IMR-90 (cell line): ENCODE measurements at regions not wholly inside any gene's neighbourhood (a gene's known extent, or its start where the extent isn't known, plus 50 kb on each side); places are given as distances from the start of the nearest gene placed in this dataset.

ENCODE experiments used
- ATAC-seq: fragments of 200-7000 bp; cut with Tn5 transposase; 2 replicates; pipeline ENCODE4 v1.9.1; 2020; ENCODE audit warnings: low read depth, mild to moderate bottlenecking, moderate library complexity
- BruUV-seq: library from RNA; stranded (reverse); fragments of 400-500 nt; replicated peaks from 2 replicates; lab custom pipeline; 2021; lab: Mats Ljungman, UMichigan
- CTCF ChIA-PET: fragments of 300-600 bp; formaldehyde crosslinking; extraction: SDS; loops from one replicate; lab custom pipeline; 2021; ENCODE audit warnings: antibody characterized with exemption; lab: Yijun Ruan, JAX
- POLR2A ChIA-PET: fragments of 300-600 bp; sonication (Branson Sonifier 250); formaldehyde crosslinking; loops from one replicate; lab custom pipeline; 2022; ENCODE audit warnings: antibody characterized with exemption; ENCODE audit not compliant: unreplicated experiment; lab: Charles Lee
- DNase-seq: peaks from one replicate; pipeline ENCODE4 v3.0.0; 2013
- H2AFZ ChIP-seq: replicated peaks from 2 replicates; pipeline ENCODE3; 2013; ENCODE audit warnings: low read length, mild to moderate bottlenecking; ENCODE audit not compliant: poor library complexity
- H2AK5ac ChIP-seq: 2 replicates; pipeline ENCODE4 v1.6.1; 2013; ENCODE audit warnings: low read depth, low read length, inconsistent platforms
- H2AK9ac ChIP-seq: replicated peaks from 2 replicates; pipeline ENCODE3; 2013; ENCODE audit warnings: mild to moderate bottlenecking, low read depth, low read length, moderate library complexity; ENCODE audit not compliant: poor library complexity
- H2BK120ac ChIP-seq: 2 replicates; pipeline ENCODE4 v1.6.1; 2013; ENCODE audit warnings: low read depth, low read length, inconsistent platforms
- H2BK15ac ChIP-seq: 3 replicates; pipeline ENCODE4 v1.6.1; 2013; ENCODE audit warnings: low read depth, low read length, inconsistent platforms
- H2BK20ac ChIP-seq: 2 replicates; pipeline ENCODE4 v1.6.1; 2013; ENCODE audit warnings: low read depth, mild to moderate bottlenecking, inconsistent platforms, low read length, moderate library complexity
- H2BK5ac ChIP-seq: 2 replicates; pipeline ENCODE4 v1.6.1; 2013; ENCODE audit warnings: mild to moderate bottlenecking, low read depth, low read length, inconsistent platforms; ENCODE audit not compliant: poor library complexity, severe bottlenecking
- H3K14ac ChIP-seq: replicated peaks from 2 replicates; pipeline ENCODE4 v1.6.1; 2013; ENCODE audit warnings: low read depth, low read length, inconsistent platforms
- H3K18ac ChIP-seq: 2 replicates; pipeline ENCODE4 v1.6.1; 2013; ENCODE audit warnings: low read depth, low read length, control low read depth
- H3K23ac ChIP-seq: 2 replicates; pipeline ENCODE4 v1.6.1; 2013; ENCODE audit warnings: low read depth, low read length, inconsistent platforms
- H3K27ac ChIP-seq: 2 replicates; pipeline ENCODE4 v1.5.1; 2013; ENCODE audit warnings: mild to moderate bottlenecking, control low read depth, low read length; ENCODE audit not compliant: insufficient read depth
- H3K27me3 ChIP-seq: 2 replicates; pipeline ENCODE4 v1.6.1; 2013; ENCODE audit warnings: low read length; ENCODE audit not compliant: control insufficient read depth, insufficient read depth
- H3K36me3 ChIP-seq: 2 replicates; pipeline ENCODE4 v1.6.1; 2013; ENCODE audit warnings: low read length, mixed read lengths; ENCODE audit not compliant: control insufficient read depth, insufficient read depth
- H3K4ac ChIP-seq: 2 replicates; pipeline ENCODE4 v1.6.1; 2013; ENCODE audit warnings: low read depth, low read length, inconsistent platforms
- H3K4me1 ChIP-seq: 2 replicates; pipeline ENCODE4 v1.6.1; 2013; ENCODE audit warnings: low read length, mixed read lengths; ENCODE audit not compliant: control insufficient read depth, insufficient read depth
- H3K4me2 ChIP-seq: 2 replicates; pipeline ENCODE4 v1.6.1; 2013; ENCODE audit warnings: low read depth, mild to moderate bottlenecking, control low read depth, low read length, moderate library complexity
- H3K4me3 ChIP-seq: 2 replicates; pipeline ENCODE4 v1.5.1; 2013; ENCODE audit warnings: low read depth, mild to moderate bottlenecking, control low read depth, low read length, moderate library complexity; ENCODE audit not compliant: insufficient read depth
- H3K56ac ChIP-seq: 2 replicates; pipeline ENCODE4 v1.6.1; 2013; ENCODE audit warnings: low read length, inconsistent platforms; ENCODE audit not compliant: insufficient read depth; ENCODE audit errors: extremely low read depth
- H3K79me1 ChIP-seq, 2 experiments: 2 replicates each; pipeline ENCODE4 v1.6.1; 2013; ENCODE audit warnings: low read length in 2 of 2, inconsistent platforms in 1 of 2, low read depth in 1 of 2
- H3K9ac ChIP-seq: 2 replicates; pipeline ENCODE4 v1.6.1; 2013; ENCODE audit warnings: low read depth, low read length, control low read depth
- H3K9me1 ChIP-seq: 2 replicates; pipeline ENCODE4 v1.6.1; 2013; ENCODE audit warnings: low read length, inconsistent platforms; ENCODE audit not compliant: insufficient read depth
- H3K9me3 ChIP-seq: 2 replicates; pipeline ENCODE4 v1.6.1; 2013; ENCODE audit warnings: low read length; ENCODE audit not compliant: control insufficient read depth, insufficient read depth
- H4K20me1 ChIP-seq: 2 replicates; pipeline ENCODE4 v1.6.1; 2013; ENCODE audit warnings: low read length, inconsistent platforms; ENCODE audit not compliant: insufficient read depth
- H4K5ac ChIP-seq: 2 replicates; pipeline ENCODE4 v1.6.1; 2013; ENCODE audit warnings: mild to moderate bottlenecking, low read depth, low read length, control low read depth
- H4K8ac ChIP-seq, 2 experiments: 2 replicates each; pipeline ENCODE4 v1.6.1; 2013; ENCODE audit warnings: low read depth in 2 of 2, low read length in 2 of 2, control low read depth in 1 of 2, inconsistent platforms in 1 of 2
- H4K91ac ChIP-seq: 2 replicates; pipeline ENCODE4 v1.6.1; 2013; ENCODE audit warnings: low read depth, low read length, inconsistent platforms; ENCODE audit not compliant: insufficient read depth
- CHD1 ChIP-seq: IDR thresholded peaks from 2 replicates; pipeline ENCODE4 v1.6.1; 2012; ENCODE audit warnings: low read depth, low read length, improper control_type of control experiment
- CTCF ChIP-seq: conservative IDR thresholded peaks from 2 replicates; pipeline ENCODE4 v1.5.1; 2012; ENCODE audit warnings: mild to moderate bottlenecking, low read depth, low read length, improper control_type of control experiment
- dilution Hi-C: fragments of 300-500 bp; cut with HindIII; formaldehyde crosslinking; loops from one replicate; pipeline ENCODE4 v1.14.3; 2018; ENCODE audit warnings: low sequenced_read_pairs; ENCODE audit not compliant: unreplicated experiment
- in situ Hi-C: fragments of 300-500 bp; cut with MboI; formaldehyde crosslinking; loops from 3 replicates; pipeline ENCODE4 v1.14.3; 2019; ENCODE audit warnings: low sequenced_read_pairs, inconsistent platforms, mixed read lengths
- intact Hi-C: fragments of 100-400 bp; cut with micrococcal nuclease; formaldehyde crosslinking; loops from 2 replicates; pipeline ENCODE4 v1.10.0; 2022

DNA sequence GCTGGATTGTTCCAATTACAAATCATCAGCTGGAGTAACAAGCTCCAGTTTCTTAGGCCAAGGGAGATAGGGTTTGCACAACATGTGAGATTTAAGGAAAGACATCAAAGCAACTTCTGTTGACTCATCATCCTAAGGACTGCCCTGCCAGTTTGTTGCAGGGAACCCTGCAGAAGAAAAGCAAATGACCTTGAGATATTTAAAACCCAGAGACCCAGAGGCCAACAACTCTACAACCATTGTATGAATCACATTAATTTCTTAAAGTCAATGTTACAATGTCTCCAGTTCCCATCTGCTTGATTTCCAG, 491.8 kb upstream of the ACVR2A start:
- H2BK15ac ChIP-seq = no peak overlapping the region
- ChIA-PET CTCF (no interaction called here), POLR2A (no interaction called here)
- DNase-seq = no peak
- H2BK120ac ChIP-seq = no peak overlapping the region
- TF ChIP-seq CTCF (no peak), CHD1 (no peak)
- in situ Hi-C loops (no loop called here), dilution Hi-C loops (no loop called here), intact Hi-C loops (no loop called here)
- H3K23ac ChIP-seq = no peak overlapping the region
- no peaks in the 10 kb centered on the region for H3K36me3 ChIP-seq
- no peak overlapping the region for H4K91ac ChIP-seq
- H3K4me2 ChIP-seq = no peak overlapping the region
- H3K4me1 ChIP-seq = no peaks in the 10 kb centered on the region
- H3K4me3 ChIP-seq = no peak overlapping the region
- no peak overlapping the region for H2BK5ac ChIP-seq
- H3K9me3 ChIP-seq = no peaks in the 10 kb centered on the region; the same call in 1 of the 2 replicates
- H3K4ac ChIP-seq = no peak overlapping the region
- H3K27me3 ChIP-seq = no peaks in the 10 kb centered on the region
- no peak overlapping the region for H2AK9ac ChIP-seq
- no peak overlapping the region for H2AFZ ChIP-seq
- no peak for ATAC-seq
- H4K20me1 ChIP-seq = no peaks in the 10 kb centered on the region
- H4K8ac ChIP-seq = no peak overlapping the region
- H3K14ac ChIP-seq = no peak overlapping the region
- H2AK5ac ChIP-seq = no peak overlapping the region
- H3K18ac ChIP-seq = no peak overlapping the region
- H3K27ac ChIP-seq = no peak overlapping the region
- H3K79me1 ChIP-seq = no peaks in the 10 kb centered on the region
- no TSS peak for BruUV-seq
- H2BK20ac ChIP-seq = no peak overlapping the region
- no peak overlapping the region for H3K9ac ChIP-seq
- H3K9me1 ChIP-seq = no peaks in the 10 kb centered on the region
- H3K56ac ChIP-seq = no peak overlapping the region
- H4K5ac ChIP-seq = no peak overlapping the region
